Keratinocyte (primary cell): ENCODE measurements at regions not wholly inside any gene's neighbourhood (a gene's known extent, or its start where the extent isn't known, plus 50 kb on each side); places are given as distances from the start of the nearest gene placed in this dataset.

ENCODE experiments used
- DNase-seq: peaks from one replicate; pipeline ENCODE4 v3.0.0-alpha.2; 2011; ENCODE audit warnings: low read depth, missing footprints, low spot score
- FAIRE-seq: peaks from 2 replicates; lab custom pipeline; 2011; peaks lifted over from hg19 to GRCh38; lab: Jason Lieb, UNC
- H2AFZ ChIP-seq: 2 replicates; pipeline ENCODE4 v1.6.0; 2012; ENCODE audit warnings: low read length, control low read depth, inconsistent platforms; ENCODE audit not compliant: control insufficient read depth
- H3K27ac ChIP-seq: 2 replicates; pipeline ENCODE4 v1.5.1; 2011; ENCODE audit warnings: low read length; ENCODE audit not compliant: control insufficient read depth, insufficient read depth
- H3K27me3 ChIP-seq: 3 replicates; pipeline ENCODE4 v1.6.0; 2011; ENCODE audit warnings: low read length; ENCODE audit not compliant: control insufficient read depth, insufficient read depth; ENCODE audit errors: extremely low read depth
- H3K36me3 ChIP-seq, 2 experiments: 2 replicates in 1 of 2; 3 replicates in 1 of 2; pipeline ENCODE4 v1.5.1; 2011; ENCODE audit warnings: low read length in 2 of 2, mild to moderate bottlenecking in 1 of 2; ENCODE audit not compliant: control insufficient read depth in 2 of 2, insufficient read depth in 2 of 2; ENCODE audit errors: extremely low read depth in 1 of 2
- H3K4me1 ChIP-seq: 3 replicates; pipeline ENCODE4 v1.5.1; 2011; ENCODE audit warnings: low read length; ENCODE audit not compliant: control insufficient read depth, insufficient read depth; ENCODE audit errors: extremely low read depth
- H3K4me2 ChIP-seq: 3 replicates; pipeline ENCODE4 v1.6.0; 2011; ENCODE audit warnings: low read depth, low read length; ENCODE audit not compliant: control insufficient read depth, insufficient read depth; ENCODE audit errors: extremely low read depth
- H3K4me3 ChIP-seq, 3 experiments: fragments of 200-600 bp in 1 of 3; sonication (generic) in 1 of 3; 2 replicates in 2 of 3; 3 replicates in 1 of 3; pipeline ENCODE4 v1.5.1; 2011 to 2016; ENCODE audit warnings: low read length in 3 of 3, mild to moderate bottlenecking in 3 of 3, control low read depth in 2 of 3, inconsistent platforms in 1 of 3, low read depth in 1 of 3, mixed read lengths in 1 of 3, mixed run types in 1 of 3, moderate library complexity in 1 of 3; ENCODE audit not compliant: control insufficient read depth in 2 of 3, insufficient read depth in 2 of 3; ENCODE audit errors: extremely low read depth in 1 of 3
- H3K79me2 ChIP-seq: 2 replicates; pipeline ENCODE4 v1.6.0; 2012; ENCODE audit warnings: low read length; ENCODE audit not compliant: control insufficient read depth, insufficient read depth
- H3K9ac ChIP-seq: 3 replicates; pipeline ENCODE4 v1.6.0; 2011; ENCODE audit warnings: low read length; ENCODE audit not compliant: control insufficient read depth, insufficient read depth; ENCODE audit errors: extremely low read depth
- H3K9me1 ChIP-seq: 3 replicates; pipeline ENCODE4 v1.6.0; 2011; ENCODE audit warnings: low read length; ENCODE audit not compliant: control insufficient read depth, insufficient read depth; ENCODE audit errors: extremely low read depth
- H3K9me3 ChIP-seq: 2 replicates; pipeline ENCODE4 v1.5.1; 2012; ENCODE audit warnings: low read depth, low read length; ENCODE audit not compliant: control insufficient read depth
- H4K20me1 ChIP-seq: 3 replicates; pipeline ENCODE4 v1.6.0; 2011; ENCODE audit warnings: low read length; ENCODE audit not compliant: control insufficient read depth, insufficient read depth; ENCODE audit errors: extremely low read depth
- EZH2 ChIP-seq: IDR thresholded peaks from one replicate; pipeline ENCODE4 v1.6.1; 2012; ENCODE audit warnings: inconsistent platforms, mild to moderate bottlenecking, low read length, moderate library complexity
- dilution Hi-C: fragments of 300-500 bp; cut with MboI; formaldehyde crosslinking; loops from one replicate; pipeline ENCODE4 v1.7.0; 2020; ENCODE audit warnings: low sequenced_read_pairs; ENCODE audit not compliant: extremely low pct_ligation_motif_present
- TF ChIP-seq, protein P1 (sequence below), 3 experiments: IDR thresholded peaks in 1 of 3; conservative IDR thresholded peaks in 1 of 3; optimal IDR thresholded peaks in 1 of 3; 2 replicates in 2 of 3; 3 replicates in 1 of 3; pipeline versions ENCODE3 to v1.5.1; 2011; ENCODE audit warnings: low read length in 3 of 3, mild to moderate bottlenecking in 3 of 3, moderate library complexity in 2 of 3, control low read depth in 1 of 3, inconsistent platforms in 1 of 3; ENCODE audit not compliant: insufficient read depth in 2 of 3; ENCODE audit errors: extremely low read depth in 1 of 3

GRCh38 chr4:107196312-107196711 is 160.2 kb upstream of the DKK2 start:
- no peak overlapping the region for H3K4me2 ChIP-seq
- H4K20me1 ChIP-seq = no peaks in the 10 kb centered on the region
- DNase-seq = no peak
- TF ChIP-seq, protein P1, sequence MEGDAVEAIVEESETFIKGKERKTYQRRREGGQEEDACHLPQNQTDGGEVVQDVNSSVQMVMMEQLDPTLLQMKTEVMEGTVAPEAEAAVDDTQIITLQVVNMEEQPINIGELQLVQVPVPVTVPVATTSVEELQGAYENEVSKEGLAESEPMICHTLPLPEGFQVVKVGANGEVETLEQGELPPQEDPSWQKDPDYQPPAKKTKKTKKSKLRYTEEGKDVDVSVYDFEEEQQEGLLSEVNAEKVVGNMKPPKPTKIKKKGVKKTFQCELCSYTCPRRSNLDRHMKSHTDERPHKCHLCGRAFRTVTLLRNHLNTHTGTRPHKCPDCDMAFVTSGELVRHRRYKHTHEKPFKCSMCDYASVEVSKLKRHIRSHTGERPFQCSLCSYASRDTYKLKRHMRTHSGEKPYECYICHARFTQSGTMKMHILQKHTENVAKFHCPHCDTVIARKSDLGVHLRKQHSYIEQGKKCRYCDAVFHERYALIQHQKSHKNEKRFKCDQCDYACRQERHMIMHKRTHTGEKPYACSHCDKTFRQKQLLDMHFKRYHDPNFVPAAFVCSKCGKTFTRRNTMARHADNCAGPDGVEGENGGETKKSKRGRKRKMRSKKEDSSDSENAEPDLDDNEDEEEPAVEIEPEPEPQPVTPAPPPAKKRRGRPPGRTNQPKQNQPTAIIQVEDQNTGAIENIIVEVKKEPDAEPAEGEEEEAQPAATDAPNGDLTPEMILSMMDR (optimal IDR thresholded peaks at IDR 0.05 in 1 of 3, IDR thresholded peaks at IDR 0.05 in 1 of 3, conservative IDR thresholded peaks at IDR 0.05 in 1 of 3; ENCODE audit: extremely low read depth in 1 of 3, insufficient read depth in 2 of 3, low read length in 3 of 3) = no peak
- TF ChIP-seq EZH2 = no peak
- dilution Hi-C loops = no loop called here
- no peak overlapping the region for H2AFZ ChIP-seq
- H3K27ac ChIP-seq = no peak overlapping the region
- no peak for FAIRE-seq
- H3K36me3 ChIP-seq = no peaks in the 10 kb centered on the region
- no peaks in the 10 kb centered on the region for H3K9me1 ChIP-seq
- H3K4me3 ChIP-seq = no peak overlapping the region
- no peaks in the 10 kb centered on the region for H3K79me2 ChIP-seq
- H3K9me3 ChIP-seq = no peaks in the 10 kb centered on the region
- H3K9ac ChIP-seq = no peak overlapping the region
- no peaks in the 10 kb centered on the region for H3K4me1 ChIP-seq
- H3K27me3 ChIP-seq = no peaks in the 10 kb centered on the region

- H3K4me2 ChIP-seq = no peak overlapping the region
- no peak overlapping the region for H3K9ac ChIP-seq
- H3K27me3 ChIP-seq = no peaks in the 10 kb centered on the region
- DNase-seq (no peak), FAIRE-seq (no peak)
- H3K9me3 ChIP-seq = no peaks in the 10 kb centered on the region
- no peaks in the 10 kb centered on the region for H3K79me2 ChIP-seq
- H3K4me1 ChIP-seq = no peaks in the 10 kb centered on the region
- no peak overlapping the region for H3K4me3 ChIP-seq
- dilution Hi-C loops = no loop called here
- no peaks in the 10 kb centered on the region for H3K36me3 ChIP-seq
- no peak overlapping the region for H3K27ac ChIP-seq
- no peaks in the 10 kb centered on the region for H3K9me1 ChIP-seq
- no peak overlapping the region for H2AFZ ChIP-seq
- no peak for TF ChIP-seq EZH2
- TF ChIP-seq, protein P1 (optimal IDR thresholded peaks at IDR 0.05 in 1 of 3, IDR thresholded peaks at IDR 0.05 in 1 of 3, conservative IDR thresholded peaks at IDR 0.05 in 1 of 3; ENCODE audit: extremely low read depth in 1 of 3, insufficient read depth in 2 of 3, low read length in 3 of 3) = no peak
- no peaks in the 10 kb centered on the region for H4K20me1 ChIP-seq
Observed at GRCh38 chr4:107194005-107194404, 157.9 kb upstream of the DKK2 start.
